CD4-positive, alpha-beta memory T cell (primary cell): ENCODE measurements at regions not wholly inside any gene's neighbourhood (a gene's known extent, or its start where the extent isn't known, plus 50 kb on each side); places are given as distances from the start of the nearest gene placed in this dataset.
A peak's percentile ranks its signal among the peaks of the same experiment; 100 is the strongest.

Experiments used
- CTCF ChIA-PET: fragments of 350-600 bp; sonication (Branson Sonifier 250); formaldehyde crosslinking; loops from one replicate; lab custom pipeline; 2021; ENCODE audit warnings: inconsistent platforms; ENCODE audit not compliant: partially characterized antibody; lab: Charles Lee
- POLR2A ChIA-PET: fragments of 350-600 bp; sonication (Branson Sonifier 250); formaldehyde crosslinking; loops from one replicate; lab custom pipeline; 2021; ENCODE audit not compliant: partially characterized antibody; lab: Charles Lee
- DNase-seq, 5 donors: peaks; one replicate each; pipeline versions ENCODE4 v3.0.0 to v3.0.0-alpha.2; 2020 to 2022; ENCODE audit warnings: mixed read lengths in 1 of 5
- H3K27ac ChIP-seq: one replicate; pipeline ENCODE4 v1.7.0; 2013; ENCODE audit warnings: low read depth, low read length
- H3K27me3 ChIP-seq: 2 replicates; pipeline ENCODE4 v1.7.0; 2013; ENCODE audit warnings: mild to moderate bottlenecking, low read length, moderate library complexity; ENCODE audit not compliant: insufficient read depth
- H3K36me3 ChIP-seq: 2 replicates; pipeline ENCODE4 v1.7.0; 2013; ENCODE audit warnings: mild to moderate bottlenecking, low read length, moderate library complexity; ENCODE audit not compliant: insufficient read depth
- H3K4me1 ChIP-seq: 2 replicates; pipeline ENCODE4 v1.7.0; 2013; ENCODE audit warnings: mild to moderate bottlenecking, low read length, moderate library complexity; ENCODE audit not compliant: insufficient read depth
- H3K4me3 ChIP-seq, 2 donors: one replicate each; pipeline ENCODE4 v1.7.0; 2013; ENCODE audit warnings: low read length in 2 of 2, mild to moderate bottlenecking in 1 of 2
- H3K9me3 ChIP-seq, 2 donors: one replicate each; pipeline ENCODE4 v1.7.0; 2013; ENCODE audit warnings: low read length in 2 of 2, control low read depth in 1 of 2; ENCODE audit not compliant: control insufficient read depth in 1 of 2
- H3K27ac Mint-ChIP-seq, 7 donors: one replicate each; pipeline ENCODE4 v1.8.0; 2020 to 2021; ENCODE audit warnings: mixed read lengths in 7 of 7, mild to moderate bottlenecking in 6 of 7, inconsistent platforms in 3 of 7, moderate library complexity in 3 of 7
- H3K27me3 Mint-ChIP-seq, 2 donors: one replicate each; pipeline ENCODE4 v1.8.0; 2020 to 2021; ENCODE audit warnings: mixed read lengths in 2 of 2
- H3K36me3 Mint-ChIP-seq, 2 donors: one replicate each; pipeline ENCODE4 v1.8.0; 2020 to 2021; ENCODE audit warnings: mixed read lengths in 2 of 2, inconsistent platforms in 1 of 2, mild to moderate bottlenecking in 1 of 2
- H3K4me1 Mint-ChIP-seq, 4 donors: one replicate each; pipeline ENCODE4 v1.8.0; 2020 to 2021; ENCODE audit warnings: mixed read lengths in 4 of 4, mild to moderate bottlenecking in 1 of 4
- H3K4me3 Mint-ChIP-seq, 8 donors: one replicate each; pipeline ENCODE4 v1.8.0; 2020 to 2021; ENCODE audit warnings: mixed read lengths in 8 of 8, mild to moderate bottlenecking in 7 of 8, moderate library complexity in 6 of 8, inconsistent platforms in 3 of 8
- H3K9me3 Mint-ChIP-seq, 8 donors: one replicate each; pipeline ENCODE4 v1.8.0; 2020 to 2021; ENCODE audit warnings: mixed read lengths in 8 of 8, mild to moderate bottlenecking in 5 of 8, inconsistent platforms in 3 of 8, moderate library complexity in 1 of 8
- intact Hi-C: fragments of 100-400 bp; cut with micrococcal nuclease; formaldehyde crosslinking; loops from one replicate; pipeline ENCODE4 v1.15.1; 2023

DNA sequence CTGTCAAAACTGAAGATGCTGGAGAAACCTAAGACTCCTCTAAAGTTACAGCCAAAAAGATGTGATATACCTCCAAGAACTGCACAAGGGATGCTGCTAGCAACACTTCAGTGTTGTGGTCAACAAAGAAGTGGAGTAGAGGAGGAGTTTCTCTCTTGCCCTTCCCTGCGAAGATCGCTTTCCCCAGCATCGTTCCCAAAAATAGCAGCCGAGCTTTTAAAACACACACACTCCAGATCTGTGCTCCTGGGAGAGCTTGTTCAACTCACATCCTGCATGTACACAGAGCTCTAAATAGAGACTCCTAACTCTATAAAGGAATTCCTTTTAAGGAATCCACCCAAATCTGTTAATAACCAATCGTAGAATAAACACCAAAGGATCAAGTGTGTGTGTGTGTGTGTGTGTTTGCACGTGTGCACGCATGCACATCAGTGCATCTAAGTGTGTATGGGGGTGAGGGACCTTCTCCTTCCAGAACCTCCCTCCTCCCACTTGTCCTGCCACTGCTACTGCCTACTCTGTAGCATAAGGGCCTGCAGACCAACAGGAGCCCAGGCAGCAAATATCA is 58.5 kb downstream of the PSMG1 start:
- Histone ChIP-seq H3K27ac (no peak overlapping the region), H3K27me3 (no peaks in the 10 kb centered on the region), H3K4me3 (no peak overlapping the region), H3K36me3 (no peaks in the 10 kb centered on the region), H3K9me3 (peaks cover 0 to 4% of the 10 kb centered on the region in 2 donors), H3K4me1 (no peaks in the 10 kb centered on the region)
- intact Hi-C loops: no loop called here
- Mint-ChIP-seq H3K4me3 (no peak overlapping the region), H3K27ac (peak overlapping the region in 1 of 7 donors; percentile 23), H3K36me3 (no peaks in the 10 kb centered on the region), H3K27me3 (peaks cover 2 to 5% of the 10 kb centered on the region in 2 donors), H3K9me3 (peaks cover 0 to 16% (median 7%) of the 10 kb centered on the region in 8 donors), H3K4me1 (peaks cover 0 to 7% (median 4%) of the 10 kb centered on the region in 4 donors)
- ChIA-PET POLR2A (no interaction called here), CTCF (interaction anchor here (0.9 kb wide), 1 partner anchor 390 kb away, joined by 4 read pairs; no protein-coding TSS in a partner anchor)
- no peak for DNase-seq

DNA sequence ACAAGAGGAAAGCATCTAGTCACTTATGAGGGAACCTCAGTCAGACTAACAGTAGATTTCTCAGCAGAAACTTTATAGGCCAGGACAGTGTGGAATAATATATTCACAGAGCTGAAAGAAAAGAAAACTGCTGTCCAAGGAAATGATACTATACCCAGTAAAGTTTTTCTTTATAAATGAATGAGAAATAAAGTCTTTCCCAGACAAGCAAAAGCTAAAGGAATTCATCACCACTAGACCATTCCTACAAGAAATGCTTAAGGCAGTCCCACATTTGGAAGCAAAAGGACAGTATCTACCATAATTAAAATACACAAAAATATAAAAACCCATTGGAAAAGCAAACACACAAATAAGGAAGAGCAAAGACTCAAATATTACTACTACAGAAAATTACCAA is 59.9 kb downstream of the PSMG1 start:
- no peak overlapping the region for H3K27ac ChIP-seq
- no peaks in the 10 kb centered on the region for H3K4me1 ChIP-seq
- ChIA-PET CTCF (interaction anchor here (1.0 kb wide), 1 partner anchor 389 kb away, joined by 3 read pairs; no protein-coding TSS in a partner anchor), POLR2A (no interaction called here)
- no peaks in the 10 kb centered on the region for H3K27me3 ChIP-seq
- no peak overlapping the region for H3K27ac Mint-ChIP-seq
- H3K9me3 ChIP-seq: peaks cover 0 to 4% of the 10 kb centered on the region in 2 donors
- H3K9me3 Mint-ChIP-seq: peaks cover 0 to 16% (median 8%) of the 10 kb centered on the region in 8 donors
- no peak for DNase-seq
- H3K4me1 Mint-ChIP-seq: peaks cover 0 to 7% (median 4%) of the 10 kb centered on the region in 4 donors
- no peak overlapping the region for H3K4me3 ChIP-seq
- H3K36me3 Mint-ChIP-seq: no peaks in the 10 kb centered on the region
- H3K36me3 ChIP-seq: no peaks in the 10 kb centered on the region
- H3K27me3 Mint-ChIP-seq: peaks cover 2 to 3% of the 10 kb centered on the region in 2 donors
- no peak overlapping the region for H3K4me3 Mint-ChIP-seq
- intact Hi-C loops: no loop called here

- POLR2A ChIA-PET: no interaction called here
- CTCF ChIA-PET: no interaction called here
- no peak overlapping the region for H3K27ac Mint-ChIP-seq
- H3K27ac ChIP-seq: no peak overlapping the region
- H3K4me1 Mint-ChIP-seq: peaks cover 0 to 7% (median 4%) of the 10 kb centered on the region in 4 donors
- H3K9me3 ChIP-seq: peaks cover 0 to 4% of the 10 kb centered on the region in 2 donors
- no peak overlapping the region for H3K4me3 Mint-ChIP-seq
- no peaks in the 10 kb centered on the region for H3K36me3 ChIP-seq
- H3K4me3 ChIP-seq: no peak overlapping the region
- no peaks in the 10 kb centered on the region for H3K36me3 Mint-ChIP-seq
- DNase-seq: no peak
- no peaks in the 10 kb centered on the region for H3K27me3 ChIP-seq
- intact Hi-C loops: no loop called here
- H3K4me1 ChIP-seq: no peaks in the 10 kb centered on the region
- peaks cover 2 to 3% of the 10 kb centered on the region in 2 donors for H3K27me3 Mint-ChIP-seq
- peaks cover 0 to 16% (median 9%) of the 10 kb centered on the region in 8 donors for H3K9me3 Mint-ChIP-seq
Observed at GRCh38 chr21:39121600-39122355, 61.5 kb downstream of the PSMG1 start.

DNA sequence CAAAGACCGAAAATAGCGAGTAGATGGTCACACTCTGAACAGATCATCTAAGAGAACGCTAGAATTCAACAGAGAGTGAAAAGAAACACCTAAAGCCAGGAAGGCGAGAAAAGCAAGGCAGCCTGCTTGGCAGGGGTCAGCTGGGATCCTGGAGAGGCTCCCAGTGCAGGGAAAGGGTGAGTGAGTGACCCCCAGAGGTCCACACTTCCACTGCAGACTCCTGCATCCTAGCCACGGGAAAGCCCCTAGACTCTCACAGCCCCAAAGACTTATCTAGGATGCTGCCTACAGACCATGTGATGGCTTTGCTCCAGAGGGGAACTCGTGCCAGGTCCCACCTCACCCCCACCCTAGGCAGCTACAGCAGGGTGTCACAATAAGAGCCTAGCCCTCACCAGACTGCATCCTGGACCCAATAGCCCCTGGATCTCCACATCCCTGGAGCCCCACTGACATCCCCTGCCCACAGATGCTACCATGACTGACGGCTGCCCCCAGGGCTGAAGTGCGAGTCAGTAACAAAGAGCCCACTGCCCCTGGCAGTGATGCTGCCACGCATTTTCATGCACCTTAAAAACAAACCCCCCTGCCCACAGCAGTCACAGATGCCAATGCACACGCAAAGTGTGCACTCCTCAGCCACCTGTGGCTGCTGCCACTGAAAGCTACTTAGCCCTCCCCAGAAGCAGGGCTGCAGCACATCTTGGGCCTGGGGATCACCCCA is 62.2 kb downstream of the PSMG1 start:
- DNase-seq: no peak
- Mint-ChIP-seq H3K27ac (no peak overlapping the region), H3K36me3 (no peaks in the 10 kb centered on the region), H3K4me3 (no peak overlapping the region), H3K9me3 (peaks cover 0 to 16% (median 9%) of the 10 kb centered on the region in 8 donors), H3K27me3 (peaks cover 3% of the 10 kb centered on the region in 2 donors), H3K4me1 (peaks cover 0 to 7% (median 4%) of the 10 kb centered on the region in 4 donors)
- ChIA-PET CTCF (no interaction called here), POLR2A (no interaction called here)
- intact Hi-C loops: no loop called here
- Histone ChIP-seq H3K4me1 (no peaks in the 10 kb centered on the region), H3K36me3 (no peaks in the 10 kb centered on the region), H3K27ac (no peak overlapping the region), H3K27me3 (no peaks in the 10 kb centered on the region), H3K4me3 (no peak overlapping the region), H3K9me3 (peaks cover 0 to 4% of the 10 kb centered on the region in 2 donors)

DNA sequence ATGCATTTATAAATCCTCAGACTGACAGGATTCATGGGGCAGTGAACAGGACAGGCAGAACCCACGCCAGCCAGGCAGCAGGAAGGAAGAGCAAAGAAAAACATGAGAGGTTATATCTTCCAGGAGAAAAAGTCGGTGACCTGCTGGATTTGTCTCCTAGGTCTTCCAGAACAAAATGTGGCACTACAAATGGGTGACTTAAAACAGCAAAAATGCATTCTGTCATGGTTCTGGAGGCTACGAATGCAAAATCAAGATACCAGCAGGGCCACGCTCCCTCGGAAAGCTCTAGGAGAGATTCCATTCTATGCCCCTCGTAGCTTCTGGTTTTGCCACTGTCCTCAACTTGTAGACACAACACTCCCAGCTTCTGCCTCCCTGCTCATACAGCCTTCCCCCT is 63.4 kb downstream of the PSMG1 start:
- Mint-ChIP-seq H3K36me3 (no peaks in the 10 kb centered on the region), H3K9me3 (peaks cover 0 to 16% (median 9%) of the 10 kb centered on the region in 8 donors), H3K27me3 (peaks cover 2 to 3% of the 10 kb centered on the region in 2 donors), H3K4me3 (no peak overlapping the region), H3K27ac (no peak overlapping the region), H3K4me1 (peaks cover 0 to 7% (median 4%) of the 10 kb centered on the region in 4 donors)
- Histone ChIP-seq H3K9me3 (peaks cover 0 to 4% of the 10 kb centered on the region in 2 donors), H3K4me1 (no peaks in the 10 kb centered on the region), H3K36me3 (no peaks in the 10 kb centered on the region), H3K27me3 (no peaks in the 10 kb centered on the region), H3K4me3 (no peak overlapping the region), H3K27ac (no peak overlapping the region)
- POLR2A ChIA-PET: no interaction called here
- CTCF ChIA-PET: no interaction called here
- intact Hi-C loops: no loop called here
- no peak for DNase-seq

DNA sequence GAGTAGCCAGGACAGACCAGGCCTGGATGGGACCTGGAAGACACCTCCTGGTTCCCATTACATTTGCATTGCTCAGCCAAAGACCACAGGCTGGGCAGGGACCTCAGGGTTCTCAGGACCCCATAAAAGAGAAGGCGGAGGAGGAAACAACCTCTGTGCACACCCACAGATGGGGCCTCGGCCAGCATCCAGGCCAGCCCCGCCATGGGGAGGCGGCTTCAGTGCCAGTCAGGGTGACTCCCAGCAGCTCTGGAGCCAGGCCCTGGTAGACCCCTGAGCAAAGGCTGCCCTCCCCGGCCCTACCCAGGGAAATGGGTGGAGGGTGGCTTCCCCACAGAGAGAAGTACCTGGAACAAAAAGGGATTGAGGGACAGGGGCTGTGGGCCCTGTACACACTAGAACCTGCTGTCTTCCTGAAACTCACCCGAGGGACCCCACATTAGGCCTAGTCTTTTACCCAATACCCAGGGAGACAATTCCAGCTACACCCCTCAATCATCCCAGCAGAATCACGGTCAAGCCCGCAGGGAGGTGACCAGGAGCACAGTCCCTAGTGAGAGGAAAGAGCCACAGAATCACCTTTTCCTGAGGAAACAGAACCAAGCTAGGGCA is 64.5 kb downstream of the PSMG1 start:
- Mint-ChIP-seq H3K27ac (no peak overlapping the region), H3K4me1 (peaks cover 0 to 7% (median 4%) of the 10 kb centered on the region in 4 donors), H3K36me3 (no peaks in the 10 kb centered on the region), H3K27me3 (peaks cover 5 to 7% of the 10 kb centered on the region in 2 donors), H3K4me3 (no peak overlapping the region), H3K9me3 (peaks cover 0 to 16% (median 9%) of the 10 kb centered on the region in 8 donors)
- H3K36me3 ChIP-seq: no peaks in the 10 kb centered on the region
- intact Hi-C loops: no loop called here
- DNase-seq: no peak
- H3K4me3 ChIP-seq: no peak overlapping the region
- ChIA-PET POLR2A (no interaction called here), CTCF (no interaction called here)
- H3K27me3 ChIP-seq: no peaks in the 10 kb centered on the region
- no peak overlapping the region for H3K27ac ChIP-seq
- H3K4me1 ChIP-seq: no peaks in the 10 kb centered on the region
- H3K9me3 ChIP-seq: peaks cover 0 to 4% of the 10 kb centered on the region in 2 donors

- peaks cover 5 to 7% of the 10 kb centered on the region in 2 donors for H3K27me3 Mint-ChIP-seq
- Histone ChIP-seq H3K27ac (no peak overlapping the region), H3K36me3 (no peaks in the 10 kb centered on the region), H3K27me3 (no peaks in the 10 kb centered on the region), H3K4me3 (no peak overlapping the region), H3K4me1 (no peaks in the 10 kb centered on the region), H3K9me3 (peaks cover 0 to under 1% of the 10 kb centered on the region in 2 donors)
- peaks cover 0 to 11% (median 8%) of the 10 kb centered on the region in 8 donors for H3K9me3 Mint-ChIP-seq
- H3K4me1 Mint-ChIP-seq: peaks cover 0 to 7% (median 4%) of the 10 kb centered on the region in 4 donors
- H3K36me3 Mint-ChIP-seq: no peaks in the 10 kb centered on the region
- intact Hi-C loops: no loop called here
- ChIA-PET CTCF (no interaction called here), POLR2A (no interaction called here)
- H3K4me3 Mint-ChIP-seq: no peak overlapping the region
- no peak overlapping the region for H3K27ac Mint-ChIP-seq
- DNase-seq: no peak
Observed at GRCh38 chr21:39118061-39118460, 65.2 kb downstream of the PSMG1 start.
